ENCODE measurements at regions not wholly inside any gene's neighbourhood (a gene's known extent, or its start where the extent isn't known, plus 50 kb on each side); places are given as distances from the start of the nearest gene placed in this dataset.

- Histone ChIP-seq H3K9me3 (peaks cover 0 to 7% (median 0%) of the 10 kb centered on the region in 4 donors), H3K36me3 (no peaks in the 10 kb centered on the region), H3K4me3 (no peak overlapping the region), H3K27me3 (no peaks in the 10 kb centered on the region), H3K4me1 (no peaks in the 10 kb centered on the region), H3K27ac (no peak overlapping the region)
- TF ChIP-seq POLR2A (IDR thresholded peaks at IDR 0.05) (no peak), CTCF (IDR thresholded peaks at IDR 0.05) (no peak), POLR2AphosphoS5 (IDR thresholded peaks at IDR 0.05) (no peak), EP300 (IDR thresholded peaks at IDR 0.05) (no peak)
- intact Hi-C loops (cut with DNase I; ENCODE audit: low total_unique reads), result no loop called here
- DNase-seq, result no peak
- 50 to 81% (median 77%) methylated on average over 1 of the region's 1 CpG for WGBS, 5 donors
These were observed 1993.8 kb downstream of the ARAP2 start for GRCh38 chr4:34250562-34250961.

GRCh38 chr4:34253239-34253638 lies 1991.1 kb downstream of the ARAP2 start:
- no peak overlapping the region for H3K4me3 ChIP-seq
- no peaks in the 10 kb centered on the region for H3K4me1 ChIP-seq
- H3K9me3 ChIP-seq, result peaks cover 0 to 3% (median 0%) of the 10 kb centered on the region in 4 donors
- no peak for DNase-seq
- no peaks in the 10 kb centered on the region for H3K27me3 ChIP-seq
- intact Hi-C loops (cut with DNase I; ENCODE audit: low total_unique reads), result no loop called here
- H3K27ac ChIP-seq, result no peak overlapping the region
- TF ChIP-seq POLR2AphosphoS5 (IDR thresholded peaks at IDR 0.05) (no peak), EP300 (IDR thresholded peaks at IDR 0.05) (no peak), POLR2A (IDR thresholded peaks at IDR 0.05) (no peak), CTCF (IDR thresholded peaks at IDR 0.05) (no peak)
- no peaks in the 10 kb centered on the region for H3K36me3 ChIP-seq

DNA sequence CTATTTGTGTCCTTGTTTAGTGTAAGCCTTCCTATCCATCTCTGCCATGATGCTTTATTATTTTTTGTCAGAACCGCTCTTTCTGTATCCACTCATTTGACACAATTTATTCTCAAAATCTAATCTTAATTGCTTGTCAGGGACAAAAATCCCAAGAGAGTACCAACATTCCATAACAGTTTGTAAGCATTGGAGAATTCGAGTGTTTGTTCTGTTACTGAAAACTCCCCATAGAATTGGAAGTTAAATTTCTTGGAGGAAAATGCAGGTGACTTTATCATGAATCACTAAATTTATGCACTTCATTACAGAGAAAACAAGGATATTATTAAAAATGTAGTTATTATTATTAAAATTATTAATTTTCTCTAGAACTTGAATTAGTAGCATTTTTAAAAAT lies 1986.1 kb downstream of the ARAP2 start:
- TF ChIP-seq POLR2AphosphoS5 (IDR thresholded peaks at IDR 0.05) (no peak), POLR2A (IDR thresholded peaks at IDR 0.05) (no peak), CTCF (IDR thresholded peaks at IDR 0.05) (no peak), EP300 (IDR thresholded peaks at IDR 0.05) (no peak)
- H3K27ac ChIP-seq, result no peak overlapping the region
- peaks cover 0 to 7% (median 1%) of the 10 kb centered on the region in 4 donors for H3K9me3 ChIP-seq
- no peaks in the 10 kb centered on the region for H3K4me1 ChIP-seq
- no peak overlapping the region for H3K4me3 ChIP-seq
- no peaks in the 10 kb centered on the region for H3K27me3 ChIP-seq
- no peaks in the 10 kb centered on the region for H3K36me3 ChIP-seq
- 74 to 82% (median 79%) methylated on average over 2 of the region's 2 CpGs for WGBS, 5 donors
- intact Hi-C loops (cut with DNase I; ENCODE audit: low total_unique reads), result no loop called here
- no peak for DNase-seq

- WGBS, 5 donors, result 64 to 76% (median 74%) methylated on average over 2 of the region's 2 CpGs
- TF ChIP-seq CTCF (IDR thresholded peaks at IDR 0.05), result no peak
- no peak for TF ChIP-seq EP300 (IDR thresholded peaks at IDR 0.05)
- no peak for TF ChIP-seq POLR2AphosphoS5 (IDR thresholded peaks at IDR 0.05)
- TF ChIP-seq POLR2A (IDR thresholded peaks at IDR 0.05), result no peak
These were observed 1982.5 kb downstream of the ARAP2 start for GRCh38 chr4:34261799-34262314.

More at GRCh38 chr4:34261799-34262314, 1982.5 kb downstream of the ARAP2 start:
- intact Hi-C loops (cut with DNase I; ENCODE audit: low total_unique reads), result no loop called here
- no peaks in the 10 kb centered on the region for H3K27me3 ChIP-seq
- H3K4me1 ChIP-seq, result no peaks in the 10 kb centered on the region
- H3K4me3 ChIP-seq, result no peak overlapping the region
- no peak overlapping the region for H3K27ac ChIP-seq
- DNase-seq, result no peak
- H3K9me3 ChIP-seq, result peaks cover 0 to 20% (median 10%) of the 10 kb centered on the region in 4 donors
- no peaks in the 10 kb centered on the region for H3K36me3 ChIP-seq

All from stomach (tissue), 8 donors.